Globus pallidus (tissue), 1 donor: ENCODE measurements at regions not wholly inside any gene's neighbourhood (a gene's known extent, or its start where the extent isn't known, plus 50 kb on each side); places are given as distances from the start of the nearest gene placed in this dataset.

Experiments
- DNase-seq: peaks from one replicate; pipeline ENCODE4 v3.0.0-alpha.2; 2015; ENCODE audit warnings: low spot score

DNA sequence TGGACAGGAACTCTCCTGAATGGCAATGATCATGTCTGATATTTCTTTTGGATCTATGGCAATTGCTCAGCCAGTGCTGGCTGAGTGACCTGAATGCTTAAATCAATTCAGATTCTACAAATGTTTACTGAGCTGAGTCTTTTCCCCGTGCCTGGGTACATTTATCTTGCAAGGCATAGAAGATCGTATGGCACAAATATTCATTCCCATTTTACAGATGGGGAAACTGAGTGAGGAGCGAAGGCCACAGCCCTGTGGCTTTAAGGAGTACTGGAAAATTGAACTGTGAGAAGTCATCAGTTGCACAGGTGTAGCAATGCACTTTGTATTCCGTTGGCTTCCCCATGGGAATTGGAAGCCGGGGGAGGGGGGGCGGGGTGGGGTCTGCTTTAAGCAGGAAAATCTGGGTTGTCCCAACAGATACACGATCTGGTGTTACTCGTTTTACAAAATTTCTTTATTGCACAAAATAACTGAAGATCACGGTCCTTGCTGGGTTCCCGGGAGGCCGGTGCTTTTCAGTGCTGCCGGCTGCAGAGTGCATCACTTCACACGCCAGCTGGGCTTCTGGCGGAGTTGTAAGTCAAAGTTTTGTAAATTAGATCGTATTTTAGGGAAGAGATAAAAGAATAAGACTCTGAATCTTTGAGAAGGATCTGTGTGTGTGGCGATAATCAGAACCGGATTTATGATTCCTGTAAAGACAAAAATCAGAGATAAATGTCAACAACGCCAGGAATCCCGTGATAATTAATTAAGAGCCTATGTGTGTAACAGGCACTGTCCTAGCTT lies 75.0 kb upstream of the MAP1LC3B2 start:
- no peak for DNase-seq

DNA sequence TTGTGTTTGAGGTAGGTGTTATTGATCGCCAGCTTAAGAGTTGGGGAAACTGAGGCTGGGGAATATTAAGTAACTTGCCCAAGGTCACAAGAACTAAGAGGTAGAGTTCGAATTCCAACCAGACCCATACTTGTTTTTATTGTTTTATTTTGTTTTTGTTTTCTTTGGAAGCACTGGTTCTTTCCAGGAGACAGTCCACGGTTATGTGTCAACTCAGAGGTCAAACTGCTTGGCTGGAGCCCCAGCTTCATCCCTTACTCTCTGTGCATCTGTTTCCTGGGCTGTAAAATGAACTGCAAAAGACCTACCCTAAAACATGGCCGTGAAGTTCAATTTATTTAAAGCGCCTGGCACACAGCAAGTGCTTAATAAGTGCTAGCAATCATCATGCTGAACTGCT lies 74.4 kb upstream of the MAP1LC3B2 start:
- no peak for DNase-seq

DNA sequence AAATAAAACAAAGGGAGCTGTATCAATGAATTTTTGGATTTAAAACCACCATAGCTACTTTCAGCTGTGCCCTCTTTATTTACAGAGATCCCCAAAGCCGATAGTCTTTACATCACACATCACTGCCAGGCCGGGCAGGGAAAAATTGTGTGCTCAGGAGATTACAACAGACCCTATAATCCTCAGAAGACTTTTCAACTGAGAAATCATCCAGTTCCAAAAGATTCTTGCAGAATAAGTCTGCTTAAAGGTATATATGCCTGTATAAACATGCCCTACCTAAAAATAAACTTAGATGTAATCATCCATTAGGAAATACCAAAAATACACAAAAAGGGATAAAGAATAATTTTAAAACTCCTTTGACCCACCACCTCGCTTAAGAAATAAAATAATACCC lies 70.1 kb upstream of the MAP1LC3B2 start:
- no peak for DNase-seq

DNA sequence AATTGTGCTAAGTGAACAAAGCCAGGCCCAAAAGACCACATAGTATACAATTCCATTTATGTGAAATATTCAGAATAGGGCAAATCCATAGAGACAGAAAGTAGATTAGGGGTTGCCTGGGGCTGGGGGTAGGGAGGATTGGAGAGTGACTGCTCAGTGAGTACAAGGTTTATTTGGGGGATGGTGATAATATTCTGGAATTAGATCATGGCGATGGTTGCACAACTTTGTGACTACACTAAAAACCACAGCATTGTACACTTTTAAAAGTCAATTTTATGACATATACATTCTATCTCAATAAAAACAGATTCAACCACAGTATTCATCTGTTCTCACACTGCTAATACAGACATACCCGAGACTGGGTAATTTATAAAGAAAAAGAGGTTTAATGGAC lies 68.7 kb upstream of the MAP1LC3B2 start:
- DNase-seq: no peak

DNA sequence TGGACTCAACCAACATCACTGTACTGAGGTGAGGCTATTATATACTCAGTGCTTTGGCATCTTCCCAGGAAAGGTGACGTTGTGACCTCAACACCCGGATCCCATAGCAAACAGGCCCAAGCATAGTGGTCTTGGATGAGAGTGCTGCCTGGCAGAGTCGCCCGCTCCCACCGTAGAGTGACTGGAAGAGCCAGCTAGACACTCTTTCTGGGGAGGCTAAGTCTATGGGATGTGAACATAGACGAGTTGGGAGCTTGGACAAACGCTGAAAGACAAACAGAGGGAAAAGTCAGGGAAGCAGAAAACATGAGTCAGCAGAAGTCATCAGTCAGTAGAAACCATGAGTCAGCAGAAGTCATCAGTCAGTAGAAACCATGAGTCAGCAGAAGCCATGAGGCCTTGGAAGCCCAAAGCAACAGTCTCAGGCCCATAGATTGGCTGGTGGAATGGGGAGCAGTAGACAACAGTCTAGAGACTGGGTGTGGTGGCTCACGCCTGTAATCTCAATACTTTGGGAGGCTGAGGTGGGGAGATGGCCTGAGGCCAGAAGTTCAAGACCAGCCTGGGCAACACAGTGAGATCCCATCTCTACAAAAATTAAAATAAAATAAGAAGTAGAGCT lies 66.4 kb upstream of the MAP1LC3B2 start:
- DNase-seq: no peak

DNA sequence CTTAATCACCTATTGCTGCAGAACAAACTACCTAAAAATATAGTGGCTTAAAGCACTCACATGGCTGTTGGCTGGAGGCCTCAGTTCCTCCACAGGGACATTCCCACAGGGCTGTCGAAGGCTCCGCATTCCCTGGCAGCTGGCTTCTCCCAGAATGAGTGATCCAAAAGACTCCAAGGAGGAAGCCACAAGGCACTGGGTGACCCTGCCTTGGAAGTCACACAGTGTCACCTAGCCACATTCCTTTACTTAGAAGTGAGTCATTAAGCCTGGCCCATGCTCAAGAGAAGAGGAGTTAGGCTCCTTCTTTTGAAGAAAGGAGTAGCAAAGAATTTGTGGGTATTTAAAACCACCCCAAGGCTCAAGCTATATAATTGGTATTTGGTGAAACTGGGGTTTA lies 63.9 kb upstream of the MAP1LC3B2 start:
- DNase-seq: no peak

DNA sequence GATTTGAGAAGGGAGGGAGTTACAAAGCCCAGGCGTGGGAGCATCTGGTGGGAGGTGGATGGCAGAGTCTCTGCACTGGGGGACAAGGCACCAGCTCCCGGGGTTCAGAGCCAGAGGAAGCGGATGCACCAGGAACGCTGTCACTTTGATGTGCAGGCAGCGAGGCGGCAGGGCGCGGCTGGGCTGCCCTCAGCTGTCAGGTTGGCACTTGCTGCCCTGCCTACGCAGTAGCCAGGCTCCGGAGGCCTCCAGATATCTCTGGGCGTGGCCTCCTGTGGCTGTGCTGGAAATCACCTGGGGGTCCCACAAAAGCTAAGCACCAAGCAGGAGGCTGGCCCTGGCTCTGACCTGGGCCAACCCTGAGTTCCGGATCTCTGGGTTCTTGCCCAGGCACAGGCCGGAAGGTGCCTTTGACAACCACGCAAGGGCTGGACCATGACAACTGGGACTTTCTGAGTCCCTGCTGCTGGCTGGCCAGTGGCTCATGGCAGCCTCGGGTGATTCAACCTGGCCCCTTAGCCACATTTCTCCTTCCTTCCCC lies 62.1 kb upstream of the MAP1LC3B2 start:
- DNase-seq: no peak

DNA sequence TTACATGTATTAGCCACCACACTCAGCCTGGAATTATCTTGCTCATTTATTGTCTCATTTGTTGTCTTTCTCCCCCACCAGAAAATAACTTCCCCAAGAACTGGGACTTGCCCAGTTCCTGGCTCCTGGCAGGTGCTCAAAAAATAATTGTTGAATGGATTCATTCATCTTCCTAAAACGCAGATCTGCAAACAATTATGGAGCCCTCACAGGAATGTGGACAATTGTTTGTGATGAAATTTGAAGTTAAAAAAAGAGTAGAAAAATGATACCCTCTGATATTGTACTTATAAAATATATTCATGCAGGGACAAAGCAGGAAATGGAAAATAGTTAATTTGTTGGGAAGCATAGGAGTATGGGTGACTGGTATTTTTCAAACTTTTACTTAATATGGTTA lies 60.7 kb upstream of the MAP1LC3B2 start:
- DNase-seq: no peak

DNA sequence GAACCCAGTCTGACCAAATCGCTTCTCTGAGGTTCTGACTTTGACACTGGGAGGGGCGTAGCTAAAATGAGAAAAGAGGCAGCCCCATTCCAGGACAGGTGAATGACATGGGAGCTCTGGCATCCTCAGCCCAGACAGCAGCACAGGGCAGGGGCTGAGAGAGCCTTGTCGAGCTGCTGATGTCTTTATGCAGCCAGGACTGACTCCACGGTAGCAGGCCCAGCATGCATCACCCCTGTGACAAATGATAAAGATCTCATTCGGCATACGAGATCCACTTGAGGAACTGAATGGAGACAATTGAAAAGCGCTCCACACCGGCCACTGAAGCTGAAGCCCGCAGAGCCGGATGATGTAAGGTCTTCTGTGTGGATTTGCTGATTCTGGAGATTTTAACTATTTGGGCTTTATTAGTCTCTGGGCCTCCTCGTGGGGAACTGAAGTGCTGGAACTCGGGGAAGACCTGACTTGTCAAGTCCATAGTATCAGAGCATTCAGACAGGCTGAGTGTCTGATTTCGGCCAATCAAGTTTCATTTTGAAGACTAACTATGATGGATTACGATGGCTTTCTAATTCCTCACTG lies 56.9 kb upstream of the MAP1LC3B2 start:
- no peak for DNase-seq

DNA sequence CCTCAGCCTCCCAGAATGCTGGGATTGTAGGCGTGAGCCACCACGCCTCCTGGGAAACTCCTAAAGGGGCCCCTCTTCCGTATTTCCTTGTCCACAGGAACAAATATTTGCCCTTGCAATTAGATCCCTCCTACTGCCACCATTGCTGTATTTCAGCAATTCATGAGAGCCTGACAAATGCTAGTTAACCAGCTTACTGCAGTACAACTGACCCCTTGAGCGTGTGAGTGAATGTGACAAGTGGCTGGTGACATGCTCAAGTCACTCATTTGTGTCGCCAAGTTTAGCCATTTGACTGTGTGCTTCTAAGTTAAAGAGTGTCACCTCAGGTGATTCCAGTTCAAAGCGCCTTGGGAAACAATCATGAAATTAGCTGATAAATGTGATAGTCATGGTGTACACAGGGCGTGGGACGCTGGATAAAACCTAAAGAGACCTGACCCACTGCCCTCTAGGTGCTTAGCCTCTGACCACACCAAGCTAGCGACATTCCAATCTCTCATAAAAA lies 56.1 kb upstream of the MAP1LC3B2 start:
- no peak for DNase-seq

DNA sequence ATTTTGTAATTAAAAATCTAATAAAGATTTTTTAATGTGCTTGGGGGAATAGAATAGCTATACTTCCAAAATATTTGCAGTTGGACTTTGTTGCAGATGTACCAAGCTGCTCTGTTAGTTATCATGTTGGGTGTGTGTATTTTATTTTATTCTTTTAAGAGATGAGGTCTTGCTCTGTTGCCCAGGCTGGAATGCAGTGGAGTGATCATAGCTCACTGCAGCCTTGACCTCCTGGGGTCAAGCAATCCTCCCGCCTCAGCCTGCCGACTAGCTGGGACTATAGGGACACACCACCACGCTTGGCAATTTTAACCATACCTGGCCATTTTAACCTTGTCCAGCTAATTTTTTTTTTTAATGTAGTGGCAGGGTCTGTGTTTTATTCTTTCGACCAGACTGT lies 54.7 kb upstream of the MAP1LC3B2 start:
- no peak for DNase-seq

DNA sequence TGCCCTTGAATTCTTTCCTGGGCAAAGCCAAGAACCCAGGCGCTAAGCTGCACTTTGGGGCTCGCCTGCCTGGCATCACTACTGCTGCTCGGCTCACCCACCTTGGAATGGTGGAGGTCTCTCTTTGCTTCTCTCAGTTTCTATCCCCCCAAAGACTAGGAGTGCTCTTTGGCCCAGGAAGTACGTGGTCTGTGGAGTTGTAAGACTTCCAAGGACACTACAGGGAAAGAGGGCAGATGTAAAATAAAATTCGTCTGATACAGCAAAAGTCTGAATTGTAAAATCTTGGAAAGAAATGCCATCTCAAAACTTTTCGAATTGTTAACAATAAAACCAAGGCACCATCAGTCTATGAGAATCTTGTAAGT lies 52.5 kb upstream of the MAP1LC3B2 start:
- no peak for DNase-seq

DNA sequence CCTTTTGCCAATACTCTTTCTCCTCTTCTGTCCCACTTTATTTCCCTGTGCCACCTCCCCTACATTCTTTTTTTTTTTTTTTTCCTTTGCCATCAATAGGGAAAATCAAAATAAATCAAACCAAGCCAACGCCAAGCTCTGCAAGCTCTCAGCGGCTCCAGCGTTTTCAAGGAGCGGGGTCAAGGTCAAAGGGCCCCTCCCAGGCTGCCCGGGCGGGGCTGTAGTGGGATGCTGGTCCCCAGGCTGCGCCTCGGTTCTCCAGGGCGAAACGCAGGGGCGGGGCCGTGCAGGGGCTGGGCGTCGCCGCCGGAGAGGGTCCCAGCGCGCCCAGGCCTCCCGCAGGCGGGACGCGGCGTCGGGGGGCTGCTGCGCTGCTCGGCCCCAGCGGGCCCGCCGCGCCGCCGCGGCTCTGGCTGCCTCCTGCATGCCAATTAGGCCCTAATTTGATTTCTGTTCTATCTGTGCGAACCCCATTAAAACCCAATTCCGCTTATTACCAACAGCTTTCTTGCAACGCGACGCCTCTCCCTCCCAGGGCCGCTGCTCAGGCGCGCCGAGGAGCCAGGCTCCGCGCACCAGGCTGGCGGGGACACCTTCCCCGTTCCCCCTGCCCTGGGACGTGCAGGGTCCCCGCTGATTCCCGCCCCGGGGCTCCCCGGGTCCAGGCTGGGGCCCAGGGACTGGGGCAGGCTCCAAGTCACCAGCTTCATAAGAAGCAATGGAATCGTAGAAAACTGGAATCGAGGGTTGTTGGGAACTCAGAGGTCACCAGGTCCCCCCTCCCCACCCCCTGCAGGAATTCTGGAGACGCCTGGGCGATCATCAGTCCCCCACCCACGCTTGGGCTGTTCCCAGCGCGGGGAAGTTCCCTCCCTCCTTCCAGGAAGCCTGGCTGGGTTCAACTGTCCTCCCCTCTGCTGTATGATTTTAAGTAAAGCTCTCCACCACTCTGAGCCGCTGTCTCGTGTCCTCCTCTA lies 50.7 kb upstream of the MAP1LC3B2 start:
- DNase-seq: no peak
